ENCODE measurements at regions not wholly inside any gene's neighbourhood (a gene's known extent, or its start where the extent isn't known, plus 50 kb on each side); places are given as distances from the start of the nearest gene placed in this dataset.

DNA sequence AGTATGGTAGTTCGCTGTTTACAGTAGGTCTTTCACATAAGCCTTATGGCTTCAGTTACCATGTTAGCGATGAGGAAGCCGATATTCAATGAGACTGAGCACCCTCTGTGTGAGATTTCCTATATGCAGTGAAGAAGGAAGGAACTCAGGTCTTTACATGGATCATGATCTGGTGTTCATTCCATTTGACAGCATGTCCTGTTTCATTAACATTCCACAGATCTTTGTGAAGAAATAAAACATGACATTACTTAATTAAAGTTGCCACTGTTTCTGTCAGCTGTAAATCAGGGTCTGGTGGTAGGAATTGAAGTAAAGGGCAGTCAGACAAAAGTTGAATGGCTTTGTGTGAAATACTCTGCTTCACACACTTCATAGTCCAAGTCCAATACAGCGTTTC, 768.6 kb downstream of the ZPLD1 start:
- TF ChIP-seq, protein P1, sequence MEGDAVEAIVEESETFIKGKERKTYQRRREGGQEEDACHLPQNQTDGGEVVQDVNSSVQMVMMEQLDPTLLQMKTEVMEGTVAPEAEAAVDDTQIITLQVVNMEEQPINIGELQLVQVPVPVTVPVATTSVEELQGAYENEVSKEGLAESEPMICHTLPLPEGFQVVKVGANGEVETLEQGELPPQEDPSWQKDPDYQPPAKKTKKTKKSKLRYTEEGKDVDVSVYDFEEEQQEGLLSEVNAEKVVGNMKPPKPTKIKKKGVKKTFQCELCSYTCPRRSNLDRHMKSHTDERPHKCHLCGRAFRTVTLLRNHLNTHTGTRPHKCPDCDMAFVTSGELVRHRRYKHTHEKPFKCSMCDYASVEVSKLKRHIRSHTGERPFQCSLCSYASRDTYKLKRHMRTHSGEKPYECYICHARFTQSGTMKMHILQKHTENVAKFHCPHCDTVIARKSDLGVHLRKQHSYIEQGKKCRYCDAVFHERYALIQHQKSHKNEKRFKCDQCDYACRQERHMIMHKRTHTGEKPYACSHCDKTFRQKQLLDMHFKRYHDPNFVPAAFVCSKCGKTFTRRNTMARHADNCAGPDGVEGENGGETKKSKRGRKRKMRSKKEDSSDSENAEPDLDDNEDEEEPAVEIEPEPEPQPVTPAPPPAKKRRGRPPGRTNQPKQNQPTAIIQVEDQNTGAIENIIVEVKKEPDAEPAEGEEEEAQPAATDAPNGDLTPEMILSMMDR (IDR thresholded peaks at IDR 0.05; ENCODE audit: low read length) = no peak
- no peak for TF ChIP-seq EZH2 (optimal IDR thresholded peaks at IDR 0.05; ENCODE audit: low read depth, low read length)

Data from MM.1S (cell line).